A549 (cell line): ENCODE measurements at regions not wholly inside any gene's neighbourhood (a gene's known extent, or its start where the extent isn't known, plus 50 kb on each side); places are given as distances from the start of the nearest gene placed in this dataset.

Experiments
- MAZ ChIP-seq: fragments of 150-350 bp; IDR thresholded peaks from 2 replicates; pipeline ENCODE4 v1.6.1; 2014; ENCODE audit warnings: antibody characterized with exemption, low read depth, low read length, borderline replicate concordance
- POLR2A ChIP-seq: IDR thresholded peaks from 2 replicates; pipeline ENCODE4 v1.6.1; 2012; ENCODE audit warnings: mild to moderate bottlenecking, low read length
- TP53 ChIP-seq: fragments of 250-450 bp; sonication (Bioruptor Pico); IDR thresholded peaks from 2 replicates; pipeline ENCODE4 v1.5.0; 2021; ENCODE audit warnings: mild to moderate bottlenecking, moderate library complexity
- TF ChIP-seq, protein P1 (sequence below): fragments of >200 bp; sonication (Bioruptor Twin); formaldehyde crosslinking; IDR thresholded peaks from 3 replicates; pipeline ENCODE4 v1.5.1; 2016
- TF ChIP-seq, protein P2 (sequence below): fragments of 450-650 bp; IDR thresholded peaks from 2 replicates; pipeline ENCODE4 v1.6.1; 2014; ENCODE audit warnings: antibody characterized with exemption
- TF ChIP-seq, protein P3 (sequence below): fragments of 200-600 bp; sonication (generic); IDR thresholded peaks from 2 replicates; pipeline ENCODE4 v1.6.1; 2016; ENCODE audit warnings: antibody characterized with exemption, mild to moderate bottlenecking, moderate library complexity

DNA sequence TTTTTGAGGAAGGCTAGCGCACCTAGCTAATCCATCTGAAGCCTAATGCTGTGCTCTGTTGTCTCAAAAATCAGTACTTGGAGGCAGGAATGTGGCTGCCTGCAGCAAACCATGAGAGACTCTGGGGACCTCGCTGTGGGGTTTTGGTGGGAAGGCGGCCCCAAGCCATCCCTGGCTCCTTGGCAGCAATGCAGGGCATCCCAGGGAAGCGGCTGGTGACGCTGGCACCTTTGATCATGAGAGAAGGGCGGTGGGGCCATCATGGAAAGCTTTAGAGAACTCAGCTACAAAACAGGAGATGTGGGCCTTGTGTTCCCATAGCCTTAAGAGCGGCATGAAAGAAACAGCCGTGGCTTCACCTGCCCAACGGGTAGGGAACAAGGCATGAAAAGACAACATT is 101.1 kb upstream of the SFSWAP start:
- TF ChIP-seq, protein P1, sequence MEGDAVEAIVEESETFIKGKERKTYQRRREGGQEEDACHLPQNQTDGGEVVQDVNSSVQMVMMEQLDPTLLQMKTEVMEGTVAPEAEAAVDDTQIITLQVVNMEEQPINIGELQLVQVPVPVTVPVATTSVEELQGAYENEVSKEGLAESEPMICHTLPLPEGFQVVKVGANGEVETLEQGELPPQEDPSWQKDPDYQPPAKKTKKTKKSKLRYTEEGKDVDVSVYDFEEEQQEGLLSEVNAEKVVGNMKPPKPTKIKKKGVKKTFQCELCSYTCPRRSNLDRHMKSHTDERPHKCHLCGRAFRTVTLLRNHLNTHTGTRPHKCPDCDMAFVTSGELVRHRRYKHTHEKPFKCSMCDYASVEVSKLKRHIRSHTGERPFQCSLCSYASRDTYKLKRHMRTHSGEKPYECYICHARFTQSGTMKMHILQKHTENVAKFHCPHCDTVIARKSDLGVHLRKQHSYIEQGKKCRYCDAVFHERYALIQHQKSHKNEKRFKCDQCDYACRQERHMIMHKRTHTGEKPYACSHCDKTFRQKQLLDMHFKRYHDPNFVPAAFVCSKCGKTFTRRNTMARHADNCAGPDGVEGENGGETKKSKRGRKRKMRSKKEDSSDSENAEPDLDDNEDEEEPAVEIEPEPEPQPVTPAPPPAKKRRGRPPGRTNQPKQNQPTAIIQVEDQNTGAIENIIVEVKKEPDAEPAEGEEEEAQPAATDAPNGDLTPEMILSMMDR = no peak
- TF ChIP-seq, protein P2, sequence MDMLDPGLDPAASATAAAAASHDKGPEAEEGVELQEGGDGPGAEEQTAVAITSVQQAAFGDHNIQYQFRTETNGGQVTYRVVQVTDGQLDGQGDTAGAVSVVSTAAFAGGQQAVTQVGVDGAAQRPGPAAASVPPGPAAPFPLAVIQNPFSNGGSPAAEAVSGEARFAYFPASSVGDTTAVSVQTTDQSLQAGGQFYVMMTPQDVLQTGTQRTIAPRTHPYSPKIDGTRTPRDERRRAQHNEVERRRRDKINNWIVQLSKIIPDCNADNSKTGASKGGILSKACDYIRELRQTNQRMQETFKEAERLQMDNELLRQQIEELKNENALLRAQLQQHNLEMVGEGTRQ = no peak
- TF ChIP-seq POLR2A = no peak
- TF ChIP-seq TP53 = no peak
- TF ChIP-seq, protein P3, sequence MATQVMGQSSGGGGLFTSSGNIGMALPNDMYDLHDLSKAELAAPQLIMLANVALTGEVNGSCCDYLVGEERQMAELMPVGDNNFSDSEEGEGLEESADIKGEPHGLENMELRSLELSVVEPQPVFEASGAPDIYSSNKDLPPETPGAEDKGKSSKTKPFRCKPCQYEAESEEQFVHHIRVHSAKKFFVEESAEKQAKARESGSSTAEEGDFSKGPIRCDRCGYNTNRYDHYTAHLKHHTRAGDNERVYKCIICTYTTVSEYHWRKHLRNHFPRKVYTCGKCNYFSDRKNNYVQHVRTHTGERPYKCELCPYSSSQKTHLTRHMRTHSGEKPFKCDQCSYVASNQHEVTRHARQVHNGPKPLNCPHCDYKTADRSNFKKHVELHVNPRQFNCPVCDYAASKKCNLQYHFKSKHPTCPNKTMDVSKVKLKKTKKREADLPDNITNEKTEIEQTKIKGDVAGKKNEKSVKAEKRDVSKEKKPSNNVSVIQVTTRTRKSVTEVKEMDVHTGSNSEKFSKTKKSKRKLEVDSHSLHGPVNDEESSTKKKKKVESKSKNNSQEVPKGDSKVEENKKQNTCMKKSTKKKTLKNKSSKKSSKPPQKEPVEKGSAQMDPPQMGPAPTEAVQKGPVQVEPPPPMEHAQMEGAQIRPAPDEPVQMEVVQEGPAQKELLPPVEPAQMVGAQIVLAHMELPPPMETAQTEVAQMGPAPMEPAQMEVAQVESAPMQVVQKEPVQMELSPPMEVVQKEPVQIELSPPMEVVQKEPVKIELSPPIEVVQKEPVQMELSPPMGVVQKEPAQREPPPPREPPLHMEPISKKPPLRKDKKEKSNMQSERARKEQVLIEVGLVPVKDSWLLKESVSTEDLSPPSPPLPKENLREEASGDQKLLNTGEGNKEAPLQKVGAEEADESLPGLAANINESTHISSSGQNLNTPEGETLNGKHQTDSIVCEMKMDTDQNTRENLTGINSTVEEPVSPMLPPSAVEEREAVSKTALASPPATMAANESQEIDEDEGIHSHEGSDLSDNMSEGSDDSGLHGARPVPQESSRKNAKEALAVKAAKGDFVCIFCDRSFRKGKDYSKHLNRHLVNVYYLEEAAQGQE = no peak
- TF ChIP-seq MAZ = no peak
